HCT116 (cell line): ENCODE measurements at regions not wholly inside any gene's neighbourhood (a gene's known extent, or its start where the extent isn't known, plus 50 kb on each side); places are given as distances from the start of the nearest gene placed in this dataset.

ENCODE experiments used
- ATAC-seq: fragments of 200-7000 bp; cut with Tn5 transposase; 2 replicates; pipeline ENCODE4 v1.9.1; 2020; ENCODE audit warnings: mild to moderate bottlenecking, moderate library complexity
- BruUV-seq: library from RNA; stranded (reverse); fragments of 400-500 nt; replicated peaks from 2 replicates; lab custom pipeline; 2021; lab: Mats Ljungman, UMichigan
- CTCF ChIA-PET: fragments of 300-600 bp; sonication (Branson Sonifier 250); formaldehyde crosslinking; loops from one replicate; lab custom pipeline; 2021; ENCODE audit warnings: antibody characterized with exemption; lab: Charles Lee
- POLR2A ChIA-PET: fragments of 300-600, 350-600 bp; sonication (Branson Sonifier 250); formaldehyde crosslinking; loops from one replicate; lab custom pipeline; 2021; ENCODE audit warnings: antibody characterized with exemption; lab: Charles Lee
- RAD21 ChIA-PET, 2 experiments: fragments of 300-600 bp; sonication (Branson Sonifier 250); formaldehyde crosslinking; loops; one replicate each; lab custom pipeline; 2023; ENCODE audit warnings: low total read pairs in 2 of 2; ENCODE audit not compliant: uncharacterized antibody in 2 of 2, unreplicated experiment in 2 of 2, low non-redundant PET in 1 of 2; lab: Charles Lee
- DNase-seq: peaks from one replicate; pipeline ENCODE4 v3.0.0-alpha.2; 2010; ENCODE audit warnings: low read depth, low spot score
- H2AFZ ChIP-seq: fragments of 200-600 bp; shearing (Covaris generic), sonication (generic); 2 replicates; pipeline ENCODE4 v1.6.1; 2017; ENCODE audit warnings: low read depth, mixed run types, mixed read lengths, antibody characterized with exemption, low read length; ENCODE audit not compliant: poor library complexity, severe bottlenecking
- H3K27ac ChIP-seq: 2 replicates; pipeline ENCODE4 v1.5.1; 2012; ENCODE audit warnings: low read depth, low read length
- H3K27me3 ChIP-seq: fragments of 200-600 bp; sonication (generic); 2 replicates; pipeline ENCODE4 v1.6.1; 2016; ENCODE audit warnings: mixed run types, low read length, mixed read lengths; ENCODE audit not compliant: insufficient read depth
- H3K36me3 ChIP-seq, 2 experiments: fragments of 200-500 bp in 1 of 2; fragments of 200-600 bp in 1 of 2; sonication (Bioruptor generic) in 1 of 2; sonication (generic) in 1 of 2; 2 replicates each; pipeline versions ENCODE4 v1.5.1 to v1.6.1; 2014 to 2016; ENCODE audit warnings: low read length in 2 of 2, inconsistent platforms in 1 of 2, mixed read lengths in 1 of 2, mixed run types in 1 of 2; ENCODE audit not compliant: insufficient read depth in 2 of 2, control insufficient read depth in 1 of 2
- H3K4me1 ChIP-seq, 2 experiments: fragments of 200-600 bp in 1 of 2; sonication (generic) in 1 of 2; 2 replicates each; pipeline versions ENCODE4 v1.5.1 to v1.6.1; 2012 to 2017; ENCODE audit warnings: low read length in 2 of 2, inconsistent platforms in 1 of 2, mild to moderate bottlenecking in 1 of 2, mixed read lengths in 1 of 2, mixed run types in 1 of 2, moderate library complexity in 1 of 2; ENCODE audit not compliant: insufficient read depth in 2 of 2, control insufficient read depth in 1 of 2
- H3K4me2 ChIP-seq: fragments of 200-600 bp; sonication (generic); 2 replicates; pipeline ENCODE4 v1.6.1; 2017; ENCODE audit warnings: mixed run types, low read length, mixed read lengths
- H3K4me3 ChIP-seq, 2 experiments: fragments of 200-600 bp in 1 of 2; sonication (generic) in 1 of 2; replicated peaks in 1 of 2; 2 replicates each; pipeline ENCODE4 v1.5.1; 2011 to 2016; ENCODE audit warnings: low read length in 2 of 2, control low read depth in 1 of 2, low read depth in 1 of 2, mild to moderate bottlenecking in 1 of 2, mixed read lengths in 1 of 2, mixed run types in 1 of 2
- H3K79me2 ChIP-seq: fragments of 200-600 bp; sonication (generic); 2 replicates; pipeline ENCODE4 v1.6.1; 2017; ENCODE audit warnings: mild to moderate bottlenecking, mixed run types, low read length, moderate library complexity, mixed read lengths; ENCODE audit not compliant: insufficient read depth
- H3K9ac ChIP-seq: fragments of 200-600 bp; sonication (generic); 2 replicates; pipeline ENCODE4 v1.6.1; 2016; ENCODE audit warnings: low read length, mixed read lengths
- H3K9me2 ChIP-seq: fragments of 200-600 bp; sonication (generic), shearing (Covaris generic); 2 replicates; pipeline ENCODE4 v1.6.1; 2017; ENCODE audit warnings: mixed run types, mild to moderate bottlenecking, moderate library complexity; ENCODE audit not compliant: insufficient read depth
- H3K9me3 ChIP-seq, 2 experiments: fragments of 200-500 bp in 1 of 2; fragments of 200-600 bp in 1 of 2; sonication (Bioruptor generic) in 1 of 2; sonication (generic) in 1 of 2; 2 replicates each; pipeline ENCODE4 v1.6.1; 2014 to 2017; ENCODE audit warnings: low read length in 2 of 2, mixed read lengths in 2 of 2, inconsistent platforms in 1 of 2, low read depth in 1 of 2, mild to moderate bottlenecking in 1 of 2, mixed run types in 1 of 2, moderate library complexity in 1 of 2; ENCODE audit not compliant: control insufficient read depth in 1 of 2, insufficient read depth in 1 of 2
- H4K20me1 ChIP-seq: fragments of 200-600 bp; sonication (generic), shearing (Covaris generic); 2 replicates; pipeline ENCODE4 v1.6.1; 2017; ENCODE audit warnings: mixed run types, mild to moderate bottlenecking, moderate library complexity; ENCODE audit not compliant: insufficient read depth
- CBX3 ChIP-seq: IDR thresholded peaks from 2 replicates; pipeline ENCODE4 v1.6.1; 2012; ENCODE audit warnings: low read depth
- CEBPB ChIP-seq: IDR thresholded peaks from 2 replicates; pipeline ENCODE4 v1.6.1; 2012; ENCODE audit warnings: low read depth
- EZH2 ChIP-seq: fragments of 200-600 bp; sonication (generic); IDR thresholded peaks from 2 replicates; pipeline ENCODE4 v1.6.1; 2017; ENCODE audit warnings: antibody characterized with exemption, mixed run types
- POLR2AphosphoS5 ChIP-seq: IDR thresholded peaks from 2 replicates; pipeline ENCODE4 v1.6.1; 2011; ENCODE audit warnings: mild to moderate bottlenecking, low read depth, low read length, moderate library complexity
- RAD21 ChIP-seq: IDR thresholded peaks from 2 replicates; pipeline ENCODE4 v1.6.1; 2012; ENCODE audit warnings: low read depth, mild to moderate bottlenecking
- SP1 ChIP-seq: IDR thresholded peaks from 2 replicates; pipeline ENCODE4 v1.6.1; 2012; ENCODE audit warnings: low read depth
- YY1 ChIP-seq: IDR thresholded peaks from 2 replicates; pipeline ENCODE4 v1.6.1; 2011; ENCODE audit warnings: low read length, low read depth, moderate library complexity, mild to moderate bottlenecking; ENCODE audit not compliant: insufficient replicate concordance; ENCODE audit errors: extremely low read depth
- intact Hi-C: fragments of 100-400 bp; cut with micrococcal nuclease; formaldehyde crosslinking; loops from 2 replicates; pipeline ENCODE4 v1.10.0; 2022
- TF ChIP-seq, protein P1 (sequence below): IDR thresholded peaks from 2 replicates; pipeline ENCODE4 v1.6.1; 2012
- TF ChIP-seq, protein P2 (sequence below): IDR thresholded peaks from 2 replicates; pipeline ENCODE4 v1.6.1; 2012; ENCODE audit warnings: low read depth

DNA sequence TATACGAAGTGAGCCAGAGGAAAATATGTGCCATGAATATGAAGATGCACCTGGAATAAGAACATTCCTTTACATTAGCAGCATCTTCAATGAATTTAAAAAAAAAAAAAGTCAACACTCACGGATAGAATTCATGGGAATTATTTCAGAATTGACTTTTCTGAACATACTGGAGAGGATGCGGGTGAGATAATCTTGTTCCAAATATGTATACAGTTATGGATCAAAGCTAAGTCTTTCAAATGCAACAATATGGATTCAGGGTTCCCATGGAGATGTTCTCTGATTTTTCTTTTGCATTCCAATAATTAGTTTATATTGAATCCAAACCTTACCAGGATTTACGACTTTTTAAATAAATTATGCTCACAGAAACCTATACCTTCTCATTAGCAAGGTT is 1660.7 kb downstream of the SLITRK1 start:
- H3K36me3 ChIP-seq: no peaks in the 10 kb centered on the region
- ChIA-PET RAD21 (no interaction called here), POLR2A (no interaction called here), CTCF (no interaction called here)
- no peak for DNase-seq
- H3K27ac ChIP-seq: no peak overlapping the region
- no peak overlapping the region for H3K4me2 ChIP-seq
- H4K20me1 ChIP-seq: no peaks in the 10 kb centered on the region
- no peaks in the 10 kb centered on the region for H3K4me1 ChIP-seq
- intact Hi-C loops: no loop called here
- no peaks in the 10 kb centered on the region for H3K79me2 ChIP-seq
- no peaks in the 10 kb centered on the region for H3K9me2 ChIP-seq
- no peak overlapping the region for H3K4me3 ChIP-seq
- TF ChIP-seq, protein P1, sequence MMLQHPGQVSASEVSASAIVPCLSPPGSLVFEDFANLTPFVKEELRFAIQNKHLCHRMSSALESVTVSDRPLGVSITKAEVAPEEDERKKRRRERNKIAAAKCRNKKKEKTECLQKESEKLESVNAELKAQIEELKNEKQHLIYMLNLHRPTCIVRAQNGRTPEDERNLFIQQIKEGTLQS: no peak
- TF ChIP-seq POLR2AphosphoS5 (no peak), CBX3 (no peak), EZH2 (no peak), SP1 (no peak), RAD21 (no peak), YY1 (no peak), CEBPB (no peak)
- TF ChIP-seq, protein P2, sequence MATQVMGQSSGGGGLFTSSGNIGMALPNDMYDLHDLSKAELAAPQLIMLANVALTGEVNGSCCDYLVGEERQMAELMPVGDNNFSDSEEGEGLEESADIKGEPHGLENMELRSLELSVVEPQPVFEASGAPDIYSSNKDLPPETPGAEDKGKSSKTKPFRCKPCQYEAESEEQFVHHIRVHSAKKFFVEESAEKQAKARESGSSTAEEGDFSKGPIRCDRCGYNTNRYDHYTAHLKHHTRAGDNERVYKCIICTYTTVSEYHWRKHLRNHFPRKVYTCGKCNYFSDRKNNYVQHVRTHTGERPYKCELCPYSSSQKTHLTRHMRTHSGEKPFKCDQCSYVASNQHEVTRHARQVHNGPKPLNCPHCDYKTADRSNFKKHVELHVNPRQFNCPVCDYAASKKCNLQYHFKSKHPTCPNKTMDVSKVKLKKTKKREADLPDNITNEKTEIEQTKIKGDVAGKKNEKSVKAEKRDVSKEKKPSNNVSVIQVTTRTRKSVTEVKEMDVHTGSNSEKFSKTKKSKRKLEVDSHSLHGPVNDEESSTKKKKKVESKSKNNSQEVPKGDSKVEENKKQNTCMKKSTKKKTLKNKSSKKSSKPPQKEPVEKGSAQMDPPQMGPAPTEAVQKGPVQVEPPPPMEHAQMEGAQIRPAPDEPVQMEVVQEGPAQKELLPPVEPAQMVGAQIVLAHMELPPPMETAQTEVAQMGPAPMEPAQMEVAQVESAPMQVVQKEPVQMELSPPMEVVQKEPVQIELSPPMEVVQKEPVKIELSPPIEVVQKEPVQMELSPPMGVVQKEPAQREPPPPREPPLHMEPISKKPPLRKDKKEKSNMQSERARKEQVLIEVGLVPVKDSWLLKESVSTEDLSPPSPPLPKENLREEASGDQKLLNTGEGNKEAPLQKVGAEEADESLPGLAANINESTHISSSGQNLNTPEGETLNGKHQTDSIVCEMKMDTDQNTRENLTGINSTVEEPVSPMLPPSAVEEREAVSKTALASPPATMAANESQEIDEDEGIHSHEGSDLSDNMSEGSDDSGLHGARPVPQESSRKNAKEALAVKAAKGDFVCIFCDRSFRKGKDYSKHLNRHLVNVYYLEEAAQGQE: no peak
- no peak for ATAC-seq
- no peak overlapping the region for H2AFZ ChIP-seq
- H3K9ac ChIP-seq: no peak overlapping the region
- no peaks in the 10 kb centered on the region for H3K27me3 ChIP-seq
- H3K9me3 ChIP-seq: no peaks in the 10 kb centered on the region
- BruUV-seq: no TSS peak
